Breast epithelium (tissue), 3 donors: ENCODE measurements at regions not wholly inside any gene's neighbourhood (a gene's known extent, or its start where the extent isn't known, plus 50 kb on each side); places are given as distances from the start of the nearest gene placed in this dataset.

Experiments used
- CTCF ChIP-seq, 3 donors: fragments of 450-650 bp; IDR thresholded peaks; one replicate each; pipeline ENCODE4 v1.5.1; 2016 to 2017; ENCODE audit warnings: antibody characterized with exemption in 3 of 3, mild to moderate bottlenecking in 3 of 3, moderate library complexity in 3 of 3
- POLR2A ChIP-seq: fragments of 450-650 bp; IDR thresholded peaks from one replicate; pipeline ENCODE4 v1.6.1; 2016; ENCODE audit warnings: antibody characterized with exemption, mild to moderate bottlenecking, moderate library complexity

- TF ChIP-seq POLR2A (no peak), CTCF (IDR thresholded peaks at IDR 0.05) (no peak)
These were observed 133.0 kb upstream of the DOK5 start for GRCh38 chr20:54342258-54342920.
